ENCODE measurements at regions not wholly inside any gene's neighbourhood (a gene's known extent, or its start where the extent isn't known, plus 50 kb on each side); places are given as distances from the start of the nearest gene placed in this dataset.

DNA sequence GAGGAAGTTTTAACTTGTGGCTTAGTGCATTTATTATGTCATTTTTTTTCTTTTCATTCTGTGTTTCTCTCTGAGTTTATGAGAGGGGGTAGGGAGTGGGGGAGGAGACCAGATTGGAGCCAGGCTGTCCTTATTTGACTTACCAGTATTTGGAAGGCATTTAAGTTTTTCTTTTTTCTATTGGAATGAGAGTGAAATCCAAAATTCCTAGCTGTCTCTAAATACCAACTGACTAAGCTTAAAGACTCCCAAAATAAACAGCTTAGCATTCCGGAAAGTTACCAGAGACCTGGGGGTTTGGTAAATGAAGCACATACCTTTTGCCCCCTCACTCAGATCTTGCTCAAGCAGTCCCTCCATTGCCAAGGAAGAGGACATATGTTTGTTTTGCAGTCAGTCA is 581.9 kb upstream of the BRINP1 start:
- Histone ChIP-seq H3K9me3 (ENCODE audit: control insufficient read depth, low read length) (no peaks in the 10 kb centered on the region), H3K36me3 (ENCODE audit: control insufficient read depth, insufficient read depth, low read length) (no peaks in the 10 kb centered on the region), H3K4me1 (ENCODE audit: control insufficient read depth, insufficient read depth, low read length, poor library complexity, severe bottlenecking) (peaks cover 17% of the 10 kb centered on the region), H3K27ac (ENCODE audit: low read depth, low read length, severe bottlenecking) (peak overlapping the region; percentile 65), H3K4me3 (ENCODE audit: extremely low read depth, insufficient read depth, low read length, poor library complexity, severe bottlenecking) (no peak overlapping the region)
- no CpG with 5 or more reads among the region's 1 CpG for WGBS, 2 experiments (ENCODE audit: insufficient coverage in 2 of 2)

DNA sequence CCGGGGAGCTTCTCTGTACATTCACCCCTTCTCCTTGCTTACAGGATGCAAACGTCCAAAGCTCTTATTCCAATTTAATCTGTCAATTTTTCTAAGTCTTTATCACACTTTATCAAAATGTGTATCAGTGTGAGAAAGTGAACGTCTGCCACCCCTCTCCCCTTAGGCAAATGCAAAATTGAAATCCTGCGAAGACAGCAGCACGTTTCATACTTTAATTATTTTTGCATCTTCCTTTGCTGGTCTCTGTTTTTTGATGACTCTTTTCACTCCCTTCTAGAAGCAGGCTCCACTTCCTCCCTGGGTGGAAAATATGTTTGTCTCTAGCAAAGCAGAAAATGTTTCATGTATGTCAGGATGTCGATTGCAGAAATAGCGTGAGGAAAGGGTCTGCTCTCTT is 576.5 kb upstream of the BRINP1 start:
- 86 to 99% methylated on average over 4 to 5 of the region's 7 CpGs for WGBS, 2 experiments (ENCODE audit: insufficient coverage in 2 of 2)
- Histone ChIP-seq H3K36me3 (ENCODE audit: control insufficient read depth, insufficient read depth, low read length) (no peaks in the 10 kb centered on the region), H3K9me3 (ENCODE audit: control insufficient read depth, low read length) (no peaks in the 10 kb centered on the region), H3K27ac (ENCODE audit: low read depth, low read length, severe bottlenecking) (no peak overlapping the region), H3K4me3 (ENCODE audit: extremely low read depth, insufficient read depth, low read length, poor library complexity, severe bottlenecking) (no peak overlapping the region), H3K4me1 (ENCODE audit: control insufficient read depth, insufficient read depth, low read length, poor library complexity, severe bottlenecking) (peaks cover 6% of the 10 kb centered on the region)

- Histone ChIP-seq H3K36me3 (ENCODE audit: control insufficient read depth, insufficient read depth, low read length) (no peaks in the 10 kb centered on the region), H3K4me1 (ENCODE audit: control insufficient read depth, insufficient read depth, low read length, poor library complexity, severe bottlenecking) (peaks cover 2% of the 10 kb centered on the region), H3K9me3 (ENCODE audit: control insufficient read depth, low read length) (no peaks in the 10 kb centered on the region), H3K27ac (ENCODE audit: low read depth, low read length, severe bottlenecking) (no peak overlapping the region), H3K4me3 (ENCODE audit: extremely low read depth, insufficient read depth, low read length, poor library complexity, severe bottlenecking) (no peak overlapping the region)
- 56 to 69% methylated on average over 1 of the region's 1 CpG for WGBS, 2 experiments (ENCODE audit: insufficient coverage in 2 of 2)
Observed at GRCh38 chr9:119941091-119941490, 571.9 kb upstream of the BRINP1 start.

DNA sequence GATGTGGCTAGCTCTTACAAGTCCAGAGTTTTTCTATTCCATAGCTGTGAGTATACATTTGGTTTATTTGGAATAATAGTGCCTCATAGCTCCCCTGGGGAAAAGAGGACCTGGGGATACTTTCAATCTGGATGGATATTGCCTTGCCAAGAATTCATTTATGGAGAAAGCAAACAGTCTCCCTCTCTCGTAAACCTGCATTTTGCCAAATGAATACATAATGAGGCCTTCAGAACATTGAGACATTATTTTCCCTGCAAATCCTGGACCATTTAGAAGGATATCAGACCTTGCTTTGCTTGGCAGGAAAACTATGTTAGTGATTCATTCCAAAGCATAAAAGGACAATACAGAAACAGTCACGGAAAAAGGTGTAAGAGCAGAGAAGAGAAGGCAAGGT is 569.6 kb upstream of the BRINP1 start:
- Histone ChIP-seq H3K4me3 (ENCODE audit: extremely low read depth, insufficient read depth, low read length, poor library complexity, severe bottlenecking) (no peak overlapping the region), H3K27ac (ENCODE audit: low read depth, low read length, severe bottlenecking) (no peak overlapping the region), H3K4me1 (ENCODE audit: control insufficient read depth, insufficient read depth, low read length, poor library complexity, severe bottlenecking) (no peaks in the 10 kb centered on the region), H3K36me3 (ENCODE audit: control insufficient read depth, insufficient read depth, low read length) (no peaks in the 10 kb centered on the region), H3K9me3 (ENCODE audit: control insufficient read depth, low read length) (no peaks in the 10 kb centered on the region)
- WGBS, 2 experiments (ENCODE audit: insufficient coverage in 2 of 2): 67 to 100% methylated on average over 1 of the region's 2 CpGs

DNA sequence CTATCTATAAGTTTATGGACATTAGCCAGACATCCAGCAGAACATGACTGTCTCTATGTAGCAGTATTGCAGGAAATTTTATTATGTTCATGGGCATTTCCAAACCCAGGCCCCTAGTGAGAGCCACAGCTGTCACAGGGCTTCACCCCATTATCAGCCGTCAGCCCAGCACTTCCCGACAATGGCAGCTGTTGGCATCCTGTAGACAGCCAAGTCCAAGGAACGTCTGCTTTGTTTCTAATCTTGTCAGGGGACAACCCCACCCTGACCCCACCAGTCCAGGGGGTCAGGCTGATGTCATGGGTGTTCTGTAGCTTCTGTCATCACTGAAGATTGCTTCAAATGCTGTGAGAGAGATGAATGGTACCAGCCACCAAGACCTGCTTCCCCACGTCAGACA is 565.3 kb upstream of the BRINP1 start:
- Histone ChIP-seq H3K4me3 (ENCODE audit: extremely low read depth, insufficient read depth, low read length, poor library complexity, severe bottlenecking) (no peak overlapping the region), H3K36me3 (ENCODE audit: control insufficient read depth, insufficient read depth, low read length) (no peaks in the 10 kb centered on the region), H3K9me3 (ENCODE audit: control insufficient read depth, low read length) (no peaks in the 10 kb centered on the region), H3K4me1 (ENCODE audit: control insufficient read depth, insufficient read depth, low read length, poor library complexity, severe bottlenecking) (no peaks in the 10 kb centered on the region), H3K27ac (ENCODE audit: low read depth, low read length, severe bottlenecking) (no peak overlapping the region)
- 87 to 92% methylated on average over 2 to 3 of the region's 4 CpGs for WGBS, 2 experiments (ENCODE audit: insufficient coverage in 2 of 2)

- H3K27ac ChIP-seq (ENCODE audit: low read depth, low read length, severe bottlenecking): no peak overlapping the region
- no peak overlapping the region for H3K4me3 ChIP-seq (ENCODE audit: extremely low read depth, insufficient read depth, low read length, poor library complexity, severe bottlenecking)
- no peaks in the 10 kb centered on the region for H3K4me1 ChIP-seq (ENCODE audit: control insufficient read depth, insufficient read depth, low read length, poor library complexity, severe bottlenecking)
- H3K36me3 ChIP-seq (ENCODE audit: control insufficient read depth, insufficient read depth, low read length): no peaks in the 10 kb centered on the region
- WGBS, 2 experiments (ENCODE audit: insufficient coverage in 2 of 2): 94 to 100% methylated on average over 3 to 4 of the region's 5 CpGs
- H3K9me3 ChIP-seq (ENCODE audit: control insufficient read depth, low read length): no peaks in the 10 kb centered on the region
Observed at GRCh38 chr9:119933191-119933590, 564.0 kb upstream of the BRINP1 start.

DNA sequence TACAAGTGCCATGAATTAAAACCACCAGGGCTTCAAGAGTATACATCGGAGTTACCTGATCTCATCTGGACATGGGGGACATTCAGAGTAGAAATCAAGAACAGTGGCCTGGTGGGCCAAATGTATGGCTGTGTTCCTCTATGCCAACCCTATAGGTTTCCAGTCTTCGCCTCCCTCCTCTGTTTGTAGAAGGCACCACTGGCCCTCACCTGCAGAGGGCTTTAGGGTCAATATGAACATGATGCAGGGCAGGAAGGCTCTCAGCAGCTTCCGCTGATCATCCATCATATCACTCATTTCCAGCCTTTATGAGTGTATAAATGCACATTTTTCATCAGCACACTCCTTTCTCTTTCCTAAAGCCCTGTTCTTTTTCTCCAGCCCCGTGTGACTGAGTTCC is 555.5 kb upstream of the BRINP1 start:
- Histone ChIP-seq H3K4me3 (ENCODE audit: extremely low read depth, insufficient read depth, low read length, poor library complexity, severe bottlenecking) (no peak overlapping the region), H3K27ac (ENCODE audit: low read depth, low read length, severe bottlenecking) (no peak overlapping the region), H3K9me3 (ENCODE audit: control insufficient read depth, low read length) (no peaks in the 10 kb centered on the region), H3K4me1 (ENCODE audit: control insufficient read depth, insufficient read depth, low read length, poor library complexity, severe bottlenecking) (no peaks in the 10 kb centered on the region), H3K36me3 (ENCODE audit: control insufficient read depth, insufficient read depth, low read length) (no peaks in the 10 kb centered on the region)
- 95 to 100% methylated on average over 2 of the region's 4 CpGs for WGBS, 2 experiments (ENCODE audit: insufficient coverage in 2 of 2)

- no peak overlapping the region for H3K4me3 ChIP-seq (ENCODE audit: extremely low read depth, insufficient read depth, low read length, poor library complexity, severe bottlenecking)
- 90 to 91% methylated on average over 4 of the region's 5 CpGs for WGBS, 2 experiments (ENCODE audit: insufficient coverage in 2 of 2)
- H3K9me3 ChIP-seq (ENCODE audit: control insufficient read depth, low read length): no peaks in the 10 kb centered on the region
- no peaks in the 10 kb centered on the region for H3K36me3 ChIP-seq (ENCODE audit: control insufficient read depth, insufficient read depth, low read length)
- no peak overlapping the region for H3K27ac ChIP-seq (ENCODE audit: low read depth, low read length, severe bottlenecking)
- no peaks in the 10 kb centered on the region for H3K4me1 ChIP-seq (ENCODE audit: control insufficient read depth, insufficient read depth, low read length, poor library complexity, severe bottlenecking)
Observed at GRCh38 chr9:119917175-119917574, 547.9 kb upstream of the BRINP1 start.

GRCh38 chr9:119907056-119907455 is 537.8 kb upstream of the BRINP1 start:
- WGBS, 2 experiments (ENCODE audit: insufficient coverage in 2 of 2): no CpG with 5 or more reads among the region's 1 CpG
- Histone ChIP-seq H3K27ac (ENCODE audit: low read depth, low read length, severe bottlenecking) (no peak overlapping the region), H3K4me1 (ENCODE audit: control insufficient read depth, insufficient read depth, low read length, poor library complexity, severe bottlenecking) (no peaks in the 10 kb centered on the region), H3K9me3 (ENCODE audit: control insufficient read depth, low read length) (peaks cover 3% of the 10 kb centered on the region), H3K36me3 (ENCODE audit: control insufficient read depth, insufficient read depth, low read length) (no peaks in the 10 kb centered on the region), H3K4me3 (ENCODE audit: extremely low read depth, insufficient read depth, low read length, poor library complexity, severe bottlenecking) (no peak overlapping the region)

- H3K9me3 ChIP-seq (ENCODE audit: control insufficient read depth, low read length): peaks cover 3% of the 10 kb centered on the region
- WGBS, 2 experiments (ENCODE audit: insufficient coverage in 2 of 2): no CpG with 5 or more reads among the region's 1 CpG
Observed at GRCh38 chr9:119905724-119906123, 536.5 kb upstream of the BRINP1 start.

GRCh38 chr9:119903851-119904250 is 534.6 kb upstream of the BRINP1 start:
- 78 to 97% methylated on average over 2 to 4 of the region's 5 CpGs for WGBS, 2 experiments (ENCODE audit: insufficient coverage in 2 of 2)
- H3K27ac ChIP-seq (ENCODE audit: low read depth, low read length, severe bottlenecking): no peak overlapping the region
- no peak overlapping the region for H3K4me3 ChIP-seq (ENCODE audit: extremely low read depth, insufficient read depth, low read length, poor library complexity, severe bottlenecking)
- no peaks in the 10 kb centered on the region for H3K4me1 ChIP-seq (ENCODE audit: control insufficient read depth, insufficient read depth, low read length, poor library complexity, severe bottlenecking)
- peaks cover 3% of the 10 kb centered on the region for H3K9me3 ChIP-seq (ENCODE audit: control insufficient read depth, low read length)
- no peaks in the 10 kb centered on the region for H3K36me3 ChIP-seq (ENCODE audit: control insufficient read depth, insufficient read depth, low read length)

More at GRCh38 chr9:119905724-119906123, 536.5 kb upstream of the BRINP1 start:
- Histone ChIP-seq H3K27ac (ENCODE audit: low read depth, low read length, severe bottlenecking) (no peak overlapping the region), H3K4me3 (ENCODE audit: extremely low read depth, insufficient read depth, low read length, poor library complexity, severe bottlenecking) (no peak overlapping the region), H3K36me3 (ENCODE audit: control insufficient read depth, insufficient read depth, low read length) (no peaks in the 10 kb centered on the region), H3K4me1 (ENCODE audit: control insufficient read depth, insufficient read depth, low read length, poor library complexity, severe bottlenecking) (no peaks in the 10 kb centered on the region)

Measured in mesodermal cell (in vitro differentiated cells).